ENCODE measurements at regions not wholly inside any gene's neighbourhood (a gene's known extent, or its start where the extent isn't known, plus 50 kb on each side); places are given as distances from the start of the nearest gene placed in this dataset.
"Not testable (repeated sequence)": the region's sequence is repeated elsewhere in the genome, so short reads cannot be mapped to it uniquely, and the experiment has no call there.

GRCh38 chr2:161480123-161480522, 64.0 kb downstream of the TBR1 start:
- DNase-seq, result no peak

GRCh38 chr2:161481619-161482018, 65.5 kb downstream of the TBR1 start:
- no peak for DNase-seq

- DNase-seq, result no peak
These were observed 68.0 kb downstream of the TBR1 start for GRCh38 chr2:161484061-161484460.

GRCh38 chr2:161486111-161486510, 70.0 kb downstream of the TBR1 start:
- no peak for DNase-seq

- no peak for DNase-seq
These were observed 72.1 kb downstream of the TBR1 start for GRCh38 chr2:161488131-161488699.

GRCh38 chr2:161488879-161489278, 72.8 kb downstream of the TBR1 start:
- no peak for DNase-seq

- peak; percentile 20 for DNase-seq
These were observed 85.0 kb downstream of the TBR1 start for GRCh38 chr2:161500892-161501610.

- DNase-seq, result not testable (repeated sequence)
These were observed 86.2 kb downstream of the TBR1 start for GRCh38 chr2:161502279-161502678.

- DNase-seq, result not testable (repeated sequence)
These were observed 88.7 kb downstream of the TBR1 start for GRCh38 chr2:161504628-161505289.

- DNase-seq, result not testable (repeated sequence)
These were observed 89.4 kb downstream of the TBR1 start for GRCh38 chr2:161505466-161505865.

- not testable (repeated sequence) for DNase-seq
These were observed 97.4 kb downstream of the TBR1 start for GRCh38 chr2:161513295-161514032.

GRCh38 chr2:161522796-161523195, 101.4 kb upstream of the SLC4A10 start:
- DNase-seq, result no peak

- DNase-seq, result no peak
These were observed 91.0 kb upstream of the SLC4A10 start for GRCh38 chr2:161533218-161533617.

- no peak for DNase-seq
These were observed 77.6 kb upstream of the SLC4A10 start for GRCh38 chr2:161546635-161547034.

- no peak for DNase-seq
These were observed 77.1 kb upstream of the SLC4A10 start for GRCh38 chr2:161547130-161547529.

GRCh38 chr2:161552015-161552414, 72.2 kb upstream of the SLC4A10 start:
- DNase-seq, result no peak

- DNase-seq, result no peak
These were observed 68.4 kb upstream of the SLC4A10 start for GRCh38 chr2:161555826-161556225.

- no peak for DNase-seq
These were observed 67.8 kb upstream of the SLC4A10 start for GRCh38 chr2:161556440-161556839.

GRCh38 chr2:161557538-161557937, 66.7 kb upstream of the SLC4A10 start:
- no peak for DNase-seq

- DNase-seq, result no peak
These were observed 59.3 kb upstream of the SLC4A10 start for GRCh38 chr2:161564906-161565305.

GRCh38 chr2:161569401-161569800, 54.8 kb upstream of the SLC4A10 start:
- DNase-seq, result no peak

GRCh38 chr2:161570424-161571050, 53.7 kb upstream of the SLC4A10 start:
- DNase-seq, result no peak

- no peak for DNase-seq
These were observed 53.2 kb upstream of the SLC4A10 start for GRCh38 chr2:161571051-161571429.
